ENCODE measurements at regions not wholly inside any gene's neighbourhood (a gene's known extent, or its start where the extent isn't known, plus 50 kb on each side); places are given as distances from the start of the nearest gene placed in this dataset.
A peak's percentile ranks its signal among the peaks of the same experiment; 100 is the strongest.

- no peaks in the 10 kb centered on the region for H3K4me1 Mint-ChIP-seq
- ATAC-seq (ENCODE audit: low read depth in 2 of 2) (no peak), DNase-seq (peak in 1 of 3 donors; percentile 9)
- Histone ChIP-seq H3K36me3 (ENCODE audit: control insufficient read depth, insufficient read depth, low read length) (no peaks in the 10 kb centered on the region), H3K9me3 (ENCODE audit: control insufficient read depth in 2 of 2, low read length in 2 of 2) (no peaks in the 10 kb centered on the region), H3K4me3 (ENCODE audit: low read depth, low read length) (peak overlapping the region; percentile 19), H3K4me1 (ENCODE audit: control insufficient read depth, insufficient read depth, low read length, poor library complexity, severe bottlenecking) (no peaks in the 10 kb centered on the region), H3K27me3 (ENCODE audit: control insufficient read depth, insufficient read depth, low read length) (no peaks in the 10 kb centered on the region), H3K27ac (ENCODE audit: insufficient read depth, low read length, poor library complexity, severe bottlenecking) (no peak overlapping the region)
- H3K27me3 Mint-ChIP-seq, result peaks cover 6% of the 10 kb centered on the region
- no peaks in the 10 kb centered on the region for H3K36me3 Mint-ChIP-seq
- no peaks in the 10 kb centered on the region for H3K9me3 Mint-ChIP-seq
- H3K27ac Mint-ChIP-seq, result no peak overlapping the region
- H3K4me3 Mint-ChIP-seq, result peak overlapping the region in 1 of 4 donors; percentile 6
These were observed 69.8 kb upstream of the PGBD5 start for GRCh38 chr1:230495891-230496385.

- no peaks in the 10 kb centered on the region for H3K36me3 Mint-ChIP-seq
- no peaks in the 10 kb centered on the region for H3K27me3 ChIP-seq (ENCODE audit: control insufficient read depth, insufficient read depth, low read length)
- peaks cover 6% of the 10 kb centered on the region for H3K27me3 Mint-ChIP-seq
- H3K4me1 ChIP-seq (ENCODE audit: control insufficient read depth, insufficient read depth, low read length, poor library complexity, severe bottlenecking), result no peaks in the 10 kb centered on the region
- no peak overlapping the region for H3K4me3 Mint-ChIP-seq
- no peak overlapping the region for H3K4me3 ChIP-seq (ENCODE audit: low read depth, low read length)
- ATAC-seq (ENCODE audit: low read depth in 2 of 2) (no peak), DNase-seq (no peak)
- no peak overlapping the region for H3K27ac ChIP-seq (ENCODE audit: insufficient read depth, low read length, poor library complexity, severe bottlenecking)
- H3K27ac Mint-ChIP-seq, result no peak overlapping the region
- H3K9me3 Mint-ChIP-seq, result peaks cover 0 to 1% (median 0%) of the 10 kb centered on the region in 7 donors
- H3K9me3 ChIP-seq (ENCODE audit: control insufficient read depth in 2 of 2, low read length in 2 of 2), result no peaks in the 10 kb centered on the region
- no peaks in the 10 kb centered on the region for H3K36me3 ChIP-seq (ENCODE audit: control insufficient read depth, insufficient read depth, low read length)
- no peaks in the 10 kb centered on the region for H3K4me1 Mint-ChIP-seq
These were observed 68.9 kb upstream of the PGBD5 start for GRCh38 chr1:230495076-230495475.

GRCh38 chr1:230494514-230494913 lies 68.4 kb upstream of the PGBD5 start:
- H3K36me3 ChIP-seq (ENCODE audit: control insufficient read depth, insufficient read depth, low read length), result no peaks in the 10 kb centered on the region

GRCh38 chr1:230494026-230494425 lies 67.9 kb upstream of the PGBD5 start:
- H3K27me3 ChIP-seq (ENCODE audit: control insufficient read depth, insufficient read depth, low read length), result no peaks in the 10 kb centered on the region
- H3K27me3 Mint-ChIP-seq, result peaks cover 6% of the 10 kb centered on the region
- H3K27ac Mint-ChIP-seq, result no peak overlapping the region
- H3K4me1 ChIP-seq (ENCODE audit: control insufficient read depth, insufficient read depth, low read length, poor library complexity, severe bottlenecking), result no peaks in the 10 kb centered on the region
- DNase-seq (no peak), ATAC-seq (ENCODE audit: low read depth in 2 of 2) (no peak)
- H3K4me3 Mint-ChIP-seq, result no peak overlapping the region
- no peaks in the 10 kb centered on the region for H3K36me3 Mint-ChIP-seq
- H3K36me3 ChIP-seq (ENCODE audit: control insufficient read depth, insufficient read depth, low read length), result no peaks in the 10 kb centered on the region
- H3K9me3 Mint-ChIP-seq, result peaks cover 0 to 2% (median 0%) of the 10 kb centered on the region in 7 donors
- H3K27ac ChIP-seq (ENCODE audit: insufficient read depth, low read length, poor library complexity, severe bottlenecking), result no peak overlapping the region
- H3K4me3 ChIP-seq (ENCODE audit: low read depth, low read length), result no peak overlapping the region
- no peaks in the 10 kb centered on the region for H3K4me1 Mint-ChIP-seq
- no peaks in the 10 kb centered on the region for H3K9me3 ChIP-seq (ENCODE audit: control insufficient read depth in 2 of 2, low read length in 2 of 2)

More at GRCh38 chr1:230494514-230494913, 68.4 kb upstream of the PGBD5 start:
- H3K27ac ChIP-seq (ENCODE audit: insufficient read depth, low read length, poor library complexity, severe bottlenecking), result no peak overlapping the region
- no peaks in the 10 kb centered on the region for H3K27me3 ChIP-seq (ENCODE audit: control insufficient read depth, insufficient read depth, low read length)
- H3K4me1 ChIP-seq (ENCODE audit: control insufficient read depth, insufficient read depth, low read length, poor library complexity, severe bottlenecking), result no peaks in the 10 kb centered on the region
- peaks cover 0 to 2% (median 0%) of the 10 kb centered on the region in 7 donors for H3K9me3 Mint-ChIP-seq
- no peaks in the 10 kb centered on the region for H3K9me3 ChIP-seq (ENCODE audit: control insufficient read depth in 2 of 2, low read length in 2 of 2)
- H3K4me3 Mint-ChIP-seq, result no peak overlapping the region
- peaks cover 6% of the 10 kb centered on the region for H3K27me3 Mint-ChIP-seq
- no peaks in the 10 kb centered on the region for H3K4me1 Mint-ChIP-seq
- DNase-seq, result no peak
- no peak for ATAC-seq (ENCODE audit: low read depth in 2 of 2)
- H3K4me3 ChIP-seq (ENCODE audit: low read depth, low read length), result no peak overlapping the region
- H3K36me3 Mint-ChIP-seq, result no peaks in the 10 kb centered on the region
- no peak overlapping the region for H3K27ac Mint-ChIP-seq

GRCh38 chr1:230493264-230493663 lies 67.1 kb upstream of the PGBD5 start:
- Histone ChIP-seq H3K4me3 (ENCODE audit: low read depth, low read length) (no peak overlapping the region), H3K27me3 (ENCODE audit: control insufficient read depth, insufficient read depth, low read length) (no peaks in the 10 kb centered on the region), H3K9me3 (ENCODE audit: control insufficient read depth in 2 of 2, low read length in 2 of 2) (no peaks in the 10 kb centered on the region), H3K4me1 (ENCODE audit: control insufficient read depth, insufficient read depth, low read length, poor library complexity, severe bottlenecking) (no peaks in the 10 kb centered on the region), H3K36me3 (ENCODE audit: control insufficient read depth, insufficient read depth, low read length) (no peaks in the 10 kb centered on the region), H3K27ac (ENCODE audit: insufficient read depth, low read length, poor library complexity, severe bottlenecking) (no peak overlapping the region)
- H3K4me1 Mint-ChIP-seq, result no peaks in the 10 kb centered on the region
- ATAC-seq (ENCODE audit: low read depth in 2 of 2) (no peak), DNase-seq (no peak)
- H3K4me3 Mint-ChIP-seq, result no peak overlapping the region
- no peaks in the 10 kb centered on the region for H3K36me3 Mint-ChIP-seq
- peaks cover 0 to 2% (median 0%) of the 10 kb centered on the region in 7 donors for H3K9me3 Mint-ChIP-seq
- peak overlapping the region in 1 of 3 donors; percentile 23 for H3K27ac Mint-ChIP-seq
- H3K27me3 Mint-ChIP-seq, result peaks cover 6% of the 10 kb centered on the region

GRCh38 chr1:230490436-230490835 lies 64.3 kb upstream of the PGBD5 start:
- Histone ChIP-seq H3K9me3 (ENCODE audit: control insufficient read depth in 2 of 2, low read length in 2 of 2) (no peaks in the 10 kb centered on the region), H3K27ac (ENCODE audit: insufficient read depth, low read length, poor library complexity, severe bottlenecking) (no peak overlapping the region), H3K36me3 (ENCODE audit: control insufficient read depth, insufficient read depth, low read length) (no peaks in the 10 kb centered on the region), H3K27me3 (ENCODE audit: control insufficient read depth, insufficient read depth, low read length) (no peaks in the 10 kb centered on the region), H3K4me3 (ENCODE audit: low read depth, low read length) (no peak overlapping the region), H3K4me1 (ENCODE audit: control insufficient read depth, insufficient read depth, low read length, poor library complexity, severe bottlenecking) (no peaks in the 10 kb centered on the region)
- no peaks in the 10 kb centered on the region for H3K27me3 Mint-ChIP-seq
- peaks cover 0 to 2% (median 0%) of the 10 kb centered on the region in 7 donors for H3K9me3 Mint-ChIP-seq
- no peak overlapping the region for H3K4me3 Mint-ChIP-seq
- peaks cover 0 to 2% (median 0%) of the 10 kb centered on the region in 4 donors for H3K4me1 Mint-ChIP-seq
- no peaks in the 10 kb centered on the region for H3K36me3 Mint-ChIP-seq
- ATAC-seq (ENCODE audit: low read depth in 2 of 2) (no peak), DNase-seq (no peak)
- H3K27ac Mint-ChIP-seq, result no peak overlapping the region

GRCh38 chr1:230487773-230488428 lies 61.8 kb upstream of the PGBD5 start:
- Mint-ChIP-seq H3K27me3 (peaks cover 7% of the 10 kb centered on the region), H3K36me3 (no peaks in the 10 kb centered on the region), H3K27ac (no peak overlapping the region), H3K9me3 (peaks cover 0 to 4% (median 0%) of the 10 kb centered on the region in 7 donors), H3K4me3 (no peak overlapping the region), H3K4me1 (peaks cover 0 to 2% (median 0%) of the 10 kb centered on the region in 4 donors)
- no peak for DNase-seq
- no peak for ATAC-seq (ENCODE audit: low read depth in 2 of 2)
- Histone ChIP-seq H3K4me3 (ENCODE audit: low read depth, low read length) (no peak overlapping the region), H3K9me3 (ENCODE audit: control insufficient read depth in 2 of 2, low read length in 2 of 2) (no peaks in the 10 kb centered on the region), H3K27me3 (ENCODE audit: control insufficient read depth, insufficient read depth, low read length) (no peaks in the 10 kb centered on the region), H3K36me3 (ENCODE audit: control insufficient read depth, insufficient read depth, low read length) (no peaks in the 10 kb centered on the region), H3K27ac (ENCODE audit: insufficient read depth, low read length, poor library complexity, severe bottlenecking) (no peak overlapping the region), H3K4me1 (ENCODE audit: control insufficient read depth, insufficient read depth, low read length, poor library complexity, severe bottlenecking) (no peaks in the 10 kb centered on the region)

GRCh38 chr1:230476622-230477003 lies 50.5 kb upstream of the PGBD5 start:
- Mint-ChIP-seq H3K4me1 (no peaks in the 10 kb centered on the region), H3K27ac (no peak overlapping the region), H3K36me3 (no peaks in the 10 kb centered on the region), H3K9me3 (peaks cover 0 to 5% (median 2%) of the 10 kb centered on the region in 7 donors), H3K27me3 (peaks cover 28% of the 10 kb centered on the region), H3K4me3 (no peak overlapping the region)
- H3K36me3 ChIP-seq (ENCODE audit: control insufficient read depth, insufficient read depth, low read length), result no peaks in the 10 kb centered on the region
- no peak overlapping the region for H3K27ac ChIP-seq (ENCODE audit: insufficient read depth, low read length, poor library complexity, severe bottlenecking)
- no peaks in the 10 kb centered on the region for H3K27me3 ChIP-seq (ENCODE audit: control insufficient read depth, insufficient read depth, low read length)
- DNase-seq, result no peak
- H3K4me1 ChIP-seq (ENCODE audit: control insufficient read depth, insufficient read depth, low read length, poor library complexity, severe bottlenecking), result no peaks in the 10 kb centered on the region
- no peak overlapping the region for H3K4me3 ChIP-seq (ENCODE audit: low read depth, low read length)
- H3K9me3 ChIP-seq (ENCODE audit: control insufficient read depth in 2 of 2, low read length in 2 of 2), result no peaks in the 10 kb centered on the region
- no peak for ATAC-seq (ENCODE audit: low read depth in 2 of 2)

All from CD4-positive, CD25-positive, alpha-beta regulatory T cell (primary cell).